ENCODE measurements at regions not wholly inside any gene's neighbourhood (a gene's known extent, or its start where the extent isn't known, plus 50 kb on each side); places are given as distances from the start of the nearest gene placed in this dataset.
"Not testable (repeated sequence)": the region's sequence is repeated elsewhere in the genome, so short reads cannot be mapped to it uniquely, and the experiment has no call there.

DNA sequence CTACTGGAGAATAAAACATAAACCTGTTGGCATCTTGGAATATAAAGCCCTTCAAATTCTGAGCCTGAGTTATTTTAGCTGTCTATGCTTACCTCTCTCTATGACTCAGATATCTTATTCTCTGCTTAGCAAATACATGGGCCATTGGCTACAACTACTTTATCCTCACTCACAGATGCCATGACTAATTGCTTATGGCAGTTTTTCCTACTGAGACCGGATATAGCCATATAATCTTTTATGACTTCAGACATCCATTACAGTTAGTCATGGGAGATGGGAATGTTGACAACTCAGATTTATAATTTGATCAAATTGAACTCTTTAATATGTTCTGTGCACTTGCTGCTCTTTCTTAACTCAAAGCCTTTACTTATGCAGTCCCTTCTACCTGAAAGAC lies 502.4 kb upstream of the ATP2B1 start:
- no peak for TF ChIP-seq POLR2AphosphoS5 (IDR thresholded peaks at IDR 0.05; ENCODE audit: low read depth, low read length)
- DNase-seq (ENCODE audit: insufficient read length) (no peak), FAIRE-seq (no peak)

DNA sequence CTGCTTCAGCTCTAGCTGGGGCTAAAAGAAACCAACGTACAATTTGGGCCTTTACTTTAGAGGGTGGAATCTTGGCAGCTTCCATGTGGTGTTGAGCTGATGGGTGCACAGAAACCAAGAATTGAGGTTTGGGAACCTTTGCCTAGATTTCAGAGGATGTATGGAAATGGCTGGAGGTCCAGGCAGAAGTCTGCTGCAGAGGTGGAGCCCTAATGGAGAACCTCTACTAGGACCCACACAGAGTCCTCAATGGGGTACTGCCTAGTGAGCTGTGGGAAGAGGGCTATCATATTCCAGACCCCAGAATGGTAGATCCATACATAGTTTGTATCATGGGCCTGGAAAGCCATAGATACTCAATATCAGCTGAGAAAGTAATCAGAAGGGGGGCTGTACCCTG lies 500.4 kb upstream of the ATP2B1 start:
- TF ChIP-seq POLR2A (IDR thresholded peaks at IDR 0.05; ENCODE audit: low read depth, low read length) = no peak
- TF ChIP-seq TAF1 (IDR thresholded peaks at IDR 0.05; ENCODE audit: borderline replicate concordance, low read depth, low read length) = no peak
- TF ChIP-seq POLR2AphosphoS5 (IDR thresholded peaks at IDR 0.05; ENCODE audit: low read depth, low read length) = no peak

DNA sequence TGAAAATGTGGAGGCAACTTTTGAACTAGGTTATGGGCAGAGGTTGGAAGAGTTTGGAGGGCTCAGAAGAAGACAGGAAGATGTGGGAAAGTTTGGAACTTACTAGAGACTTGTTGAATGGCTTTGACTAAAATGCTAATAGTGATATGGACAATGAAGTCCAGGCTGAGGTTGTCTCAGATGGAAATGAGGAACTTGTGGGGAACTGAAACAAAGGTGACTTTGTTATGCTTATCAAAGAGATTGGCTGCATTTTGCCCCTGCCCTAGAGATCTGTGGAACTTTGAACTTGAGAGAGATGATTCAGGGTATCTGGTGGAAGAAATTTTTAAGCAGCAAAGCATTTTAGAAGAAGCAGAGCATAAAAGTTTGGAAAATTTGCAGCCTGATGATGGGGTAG lies 499.7 kb upstream of the ATP2B1 start:
- not testable (repeated sequence) for DNase-seq (ENCODE audit: insufficient read length); FAIRE-seq

More for the DNA sequence above, 500.4 kb upstream of the ATP2B1 start:
- no peak for DNase-seq (ENCODE audit: insufficient read length)
- FAIRE-seq = no peak

DNA sequence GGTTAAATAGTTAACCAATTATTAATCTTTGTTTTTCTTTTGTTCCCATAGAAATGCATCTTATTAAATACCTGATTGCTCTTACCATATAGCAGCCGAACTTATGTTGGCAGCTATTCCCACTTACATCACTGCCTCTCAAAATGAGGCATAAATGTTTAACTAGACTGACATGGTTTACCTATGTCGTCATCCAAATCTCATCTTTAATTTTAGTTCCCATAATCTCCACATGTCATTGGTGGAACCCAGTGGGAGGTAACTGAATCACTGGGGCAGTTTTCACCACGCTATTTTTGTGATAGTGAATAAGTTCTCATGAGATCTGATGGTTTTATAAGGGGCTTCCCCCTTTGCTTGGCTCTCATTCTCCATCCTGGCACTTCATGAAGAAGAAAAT lies 499.2 kb upstream of the ATP2B1 start:
- FAIRE-seq (no peak), DNase-seq (ENCODE audit: insufficient read length) (no peak)
- no peak for TF ChIP-seq POLR2A (IDR thresholded peaks at IDR 0.05; ENCODE audit: low read depth, low read length)
- no peak for TF ChIP-seq POLR2AphosphoS5 (IDR thresholded peaks at IDR 0.05; ENCODE audit: low read depth, low read length)
- no peak for TF ChIP-seq TAF1 (IDR thresholded peaks at IDR 0.05; ENCODE audit: borderline replicate concordance, low read depth, low read length)

DNA sequence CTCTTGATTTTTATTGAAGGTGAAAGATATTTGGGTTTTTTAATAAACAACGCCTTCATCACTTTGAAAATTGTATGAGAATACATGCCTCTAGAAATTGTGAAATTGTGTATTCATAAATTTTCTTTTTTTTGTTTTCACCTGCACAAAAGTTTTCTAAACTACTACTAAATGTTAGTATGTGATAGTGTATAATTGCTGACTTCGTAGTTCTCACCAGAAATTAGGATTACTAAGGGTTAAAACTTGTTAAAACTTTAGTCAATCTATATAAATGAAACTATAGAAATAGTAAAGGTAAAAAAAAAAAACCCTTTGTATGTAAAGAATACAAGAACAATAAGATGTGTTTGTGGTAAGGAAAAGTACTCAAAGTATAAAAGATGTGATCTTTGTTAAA lies 496.5 kb upstream of the ATP2B1 start:
- FAIRE-seq (no peak), DNase-seq (ENCODE audit: insufficient read length) (no peak)
- TF ChIP-seq POLR2A (IDR thresholded peaks at IDR 0.05; ENCODE audit: low read depth, low read length) (no peak), TAF1 (IDR thresholded peaks at IDR 0.05; ENCODE audit: borderline replicate concordance, low read depth, low read length) (no peak), POLR2AphosphoS5 (IDR thresholded peaks at IDR 0.05; ENCODE audit: low read depth, low read length) (no peak)

DNA sequence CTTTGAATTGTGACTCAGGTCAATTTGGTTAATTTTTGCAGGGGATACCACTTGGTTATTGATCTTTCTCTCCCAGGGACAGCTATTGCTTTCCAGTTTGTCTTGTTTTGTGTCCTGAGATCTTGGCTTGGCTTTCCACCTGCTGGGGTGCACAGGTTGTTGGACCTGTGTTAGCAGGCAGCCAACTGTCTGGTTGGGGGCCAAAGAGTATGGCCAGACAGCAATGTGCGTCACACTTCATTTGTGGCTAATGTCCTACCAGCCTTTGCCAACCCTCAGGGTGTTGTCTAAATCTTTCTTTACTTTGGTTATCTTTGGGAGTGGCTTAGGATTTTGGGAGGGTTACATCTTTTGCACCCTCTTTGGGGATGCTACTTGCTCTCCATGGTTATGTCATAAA lies 494.9 kb upstream of the ATP2B1 start:
- DNase-seq (ENCODE audit: insufficient read length) (no peak), FAIRE-seq (no peak)
- TF ChIP-seq TAF1 (IDR thresholded peaks at IDR 0.05; ENCODE audit: borderline replicate concordance, low read depth, low read length) = no peak
- no peak for TF ChIP-seq POLR2A (IDR thresholded peaks at IDR 0.05; ENCODE audit: low read depth, low read length)
- TF ChIP-seq POLR2AphosphoS5 (IDR thresholded peaks at IDR 0.05; ENCODE audit: low read depth, low read length) = no peak

DNA sequence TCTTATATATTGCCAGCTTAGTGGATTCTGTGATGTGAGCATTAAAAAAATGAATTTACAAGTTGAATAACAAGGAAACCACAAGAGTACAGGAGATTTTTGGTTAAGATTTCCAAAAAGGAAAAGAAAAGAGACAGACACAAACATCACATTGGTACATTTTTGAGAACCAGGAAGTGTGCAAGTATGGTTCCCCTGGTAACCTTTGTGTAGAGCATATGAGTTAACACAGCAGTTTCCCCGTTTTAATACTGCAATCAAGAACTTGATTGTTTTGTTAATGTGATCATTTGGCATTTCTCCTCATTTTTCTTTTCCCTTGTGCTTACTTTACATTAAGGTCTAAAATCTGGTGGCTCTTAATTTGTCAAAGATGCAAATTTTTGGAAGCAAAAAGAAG lies 490.4 kb upstream of the ATP2B1 start:
- FAIRE-seq = no peak
- no peak for DNase-seq (ENCODE audit: insufficient read length)
- no peak for TF ChIP-seq TAF1 (IDR thresholded peaks at IDR 0.05; ENCODE audit: borderline replicate concordance, low read depth, low read length)
- no peak for TF ChIP-seq POLR2AphosphoS5 (IDR thresholded peaks at IDR 0.05; ENCODE audit: low read depth, low read length)
- TF ChIP-seq POLR2A (IDR thresholded peaks at IDR 0.05; ENCODE audit: low read depth, low read length) = no peak

DNA sequence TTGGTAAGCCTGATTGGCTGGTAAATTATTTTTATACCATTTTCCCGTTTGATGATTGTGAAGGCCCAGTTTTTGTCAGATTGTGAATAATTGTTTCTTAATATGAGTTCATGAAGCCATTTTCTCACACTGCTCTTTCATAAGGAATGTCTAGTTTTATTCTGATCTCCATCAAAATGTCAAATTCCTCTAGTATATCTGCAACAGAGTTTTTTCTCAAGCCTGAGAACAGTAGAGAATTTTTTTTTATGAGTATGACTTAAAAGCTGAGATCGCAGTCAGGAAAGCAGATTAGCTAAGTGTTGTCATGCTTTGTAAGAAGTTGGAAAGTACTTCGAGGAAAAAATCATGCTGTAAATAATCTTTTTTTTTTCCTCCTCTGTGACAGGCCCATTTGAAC lies 484.9 kb upstream of the ATP2B1 start:
- TF ChIP-seq POLR2AphosphoS5 (IDR thresholded peaks at IDR 0.05; ENCODE audit: low read depth, low read length) (no peak), POLR2A (IDR thresholded peaks at IDR 0.05; ENCODE audit: low read depth, low read length) (no peak), TAF1 (IDR thresholded peaks at IDR 0.05; ENCODE audit: borderline replicate concordance, low read depth, low read length) (no peak)
- DNase-seq (ENCODE audit: insufficient read length) = no peak
- no peak for FAIRE-seq

DNA sequence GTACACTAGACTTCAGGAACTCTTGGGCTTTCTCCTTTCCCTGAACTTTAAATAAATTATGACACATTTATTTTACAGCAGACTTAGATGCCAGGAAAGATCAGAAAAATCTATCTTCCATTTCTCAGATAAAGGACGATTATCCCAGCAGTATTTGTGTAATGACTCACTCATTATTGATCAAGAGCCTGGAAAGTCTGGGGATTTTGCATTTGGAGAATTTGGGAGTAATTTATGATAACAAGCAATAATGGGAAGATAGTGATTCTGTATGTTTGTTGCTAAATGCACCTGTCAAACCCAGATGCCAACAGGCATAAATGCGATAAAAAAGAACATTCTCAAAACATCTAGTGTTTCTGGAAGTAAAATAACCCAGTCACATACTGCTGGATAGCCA lies 480.2 kb upstream of the ATP2B1 start:
- DNase-seq (ENCODE audit: insufficient read length) (no peak), FAIRE-seq (no peak)
- TF ChIP-seq TAF1 (IDR thresholded peaks at IDR 0.05; ENCODE audit: borderline replicate concordance, low read depth, low read length) (no peak), POLR2A (IDR thresholded peaks at IDR 0.05; ENCODE audit: low read depth, low read length) (no peak), POLR2AphosphoS5 (IDR thresholded peaks at IDR 0.05; ENCODE audit: low read depth, low read length) (no peak)

DNA sequence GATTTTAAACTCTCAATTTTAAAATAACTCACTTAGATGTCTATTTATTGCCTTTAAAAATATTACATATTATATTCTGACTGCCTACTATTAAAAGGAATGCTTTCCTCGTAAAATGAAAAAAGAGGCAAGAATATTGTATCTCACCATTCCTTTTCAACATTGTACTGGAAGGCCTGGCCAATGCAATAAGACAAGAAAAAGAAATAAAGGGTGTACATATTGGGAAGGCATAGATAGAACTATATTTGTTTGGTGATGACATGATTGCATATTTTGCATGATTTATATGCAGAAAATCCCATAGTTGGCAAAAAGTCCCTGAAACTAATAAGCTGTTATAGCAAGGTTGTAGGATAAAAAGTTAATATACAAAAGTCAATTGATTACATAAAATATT lies 474.6 kb upstream of the ATP2B1 start:
- DNase-seq (ENCODE audit: insufficient read length) (no peak), FAIRE-seq (no peak)
- TF ChIP-seq TAF1 (IDR thresholded peaks at IDR 0.05; ENCODE audit: borderline replicate concordance, low read depth, low read length) = no peak
- no peak for TF ChIP-seq POLR2AphosphoS5 (IDR thresholded peaks at IDR 0.05; ENCODE audit: low read depth, low read length)

DNA sequence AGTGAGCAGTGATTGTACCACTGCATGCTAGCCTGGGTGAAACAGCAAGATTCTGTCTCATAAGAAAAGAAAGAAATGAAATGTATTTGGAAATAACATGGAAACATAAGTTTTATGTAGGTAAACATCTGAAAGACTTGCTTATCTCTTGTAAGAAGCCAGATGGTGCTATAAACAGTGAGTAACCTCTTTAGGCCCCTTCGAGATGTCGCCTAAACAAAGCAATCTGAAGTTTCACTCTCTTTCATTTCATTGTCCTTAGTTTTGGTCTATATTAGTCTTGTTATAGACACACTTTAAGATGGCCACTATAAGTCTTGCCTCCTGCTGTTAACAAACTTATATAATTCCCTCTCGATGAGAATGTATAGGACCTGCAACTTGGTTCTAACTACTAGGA lies 472.6 kb upstream of the ATP2B1 start:
- DNase-seq (ENCODE audit: insufficient read length) (no peak), FAIRE-seq (no peak)
- TF ChIP-seq TAF1 (IDR thresholded peaks at IDR 0.05; ENCODE audit: borderline replicate concordance, low read depth, low read length) (no peak), POLR2A (IDR thresholded peaks at IDR 0.05; ENCODE audit: low read depth, low read length) (no peak), POLR2AphosphoS5 (IDR thresholded peaks at IDR 0.05; ENCODE audit: low read depth, low read length) (no peak)

DNA sequence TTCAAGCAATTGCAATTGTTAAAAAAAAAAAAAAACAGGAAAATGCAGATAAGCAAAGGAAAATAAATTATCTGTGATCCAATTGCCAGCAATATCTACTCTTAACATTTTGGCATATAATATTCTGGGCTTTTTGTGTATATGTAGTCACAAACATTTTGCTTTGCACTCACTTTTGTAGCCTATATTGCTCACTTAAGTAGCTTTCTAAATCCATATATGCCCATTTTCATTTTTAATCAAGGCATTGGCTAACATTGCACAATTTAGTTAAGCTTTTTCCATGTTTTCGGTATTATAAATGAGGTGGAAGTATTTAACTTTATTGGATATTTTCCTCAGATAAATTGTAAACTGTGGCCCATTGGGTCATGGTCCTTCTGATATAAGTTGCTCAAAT lies 466.3 kb upstream of the ATP2B1 start:
- TF ChIP-seq POLR2AphosphoS5 (IDR thresholded peaks at IDR 0.05; ENCODE audit: low read depth, low read length) = no peak
- TF ChIP-seq TAF1 (IDR thresholded peaks at IDR 0.05; ENCODE audit: borderline replicate concordance, low read depth, low read length) = no peak
- TF ChIP-seq POLR2A (IDR thresholded peaks at IDR 0.05; ENCODE audit: low read depth, low read length) = no peak
- FAIRE-seq (no peak), DNase-seq (ENCODE audit: insufficient read length) (no peak)

DNA sequence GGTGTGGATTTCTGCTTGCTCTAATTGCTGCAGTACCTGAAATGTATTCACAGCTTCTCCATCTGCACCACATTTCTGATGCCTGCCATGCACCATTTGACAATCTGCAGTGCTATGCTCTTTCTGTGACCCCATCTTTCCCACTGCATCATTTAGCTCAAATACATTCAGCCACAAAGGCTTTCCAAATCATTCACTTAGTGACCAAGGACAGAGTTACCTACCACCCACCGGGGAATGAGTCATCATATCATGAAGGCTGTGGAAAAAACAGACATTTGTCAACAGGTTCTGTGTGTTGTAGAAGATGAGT lies 465.5 kb upstream of the ATP2B1 start:
- no peak for FAIRE-seq
- DNase-seq (ENCODE audit: insufficient read length) = no peak
- TF ChIP-seq POLR2AphosphoS5 (IDR thresholded peaks at IDR 0.05; ENCODE audit: low read depth, low read length) (no peak), POLR2A (IDR thresholded peaks at IDR 0.05; ENCODE audit: low read depth, low read length) (no peak), TAF1 (IDR thresholded peaks at IDR 0.05; ENCODE audit: borderline replicate concordance, low read depth, low read length) (no peak)
